Caco-2 (cell line): ENCODE measurements at regions not wholly inside any gene's neighbourhood (a gene's known extent, or its start where the extent isn't known, plus 50 kb on each side); places are given as distances from the start of the nearest gene placed in this dataset.

ENCODE experiments used
- BruUV-seq: library from RNA; stranded (reverse); fragments of 400-500 nt; replicated peaks from 2 replicates; lab custom pipeline; 2021; lab: Mats Ljungman, UMichigan
- CTCF ChIA-PET: fragments of 300-600 bp; sonication (Branson Sonifier 250); formaldehyde crosslinking; loops from one replicate; lab custom pipeline; 2022; ENCODE audit warnings: antibody characterized with exemption; lab: Charles Lee
- POLR2A ChIA-PET: fragments of 300-600 bp; sonication (Branson Sonifier 250); formaldehyde crosslinking; loops from one replicate; lab custom pipeline; 2022; ENCODE audit warnings: antibody characterized with exemption; lab: Charles Lee
- DNase-seq, 2 experiments: peaks; one replicate each; pipeline versions ENCODE4 v3.0.0 to v3.0.0-alpha.2; 2020 to 2022
- H3K27me3 ChIP-seq: replicated peaks from 2 replicates; pipeline ENCODE4 v1.6.0; 2011; ENCODE audit warnings: low read length; ENCODE audit not compliant: control insufficient read depth, insufficient read depth
- H3K36me3 ChIP-seq: 2 replicates; pipeline ENCODE4 v1.5.1; 2011; ENCODE audit warnings: low read length; ENCODE audit not compliant: control insufficient read depth, insufficient read depth
- H3K4me1 ChIP-seq: fragments of 250-450 bp; sonication (Bioruptor Pico); 2 replicates; pipeline ENCODE4 v1.5.1; 2020; ENCODE audit warnings: mild to moderate bottlenecking
- H3K4me3 ChIP-seq: 2 replicates; pipeline ENCODE4 v1.5.1; 2011; ENCODE audit warnings: low read depth, mild to moderate bottlenecking, control low read depth, low read length
- H3K9me3 ChIP-seq: fragments of 250-450 bp; sonication (Bioruptor Pico); 2 replicates; pipeline ENCODE4 v1.5.1; 2020; ENCODE audit warnings: mild to moderate bottlenecking, moderate library complexity
- H3K27ac Mint-ChIP-seq: one replicate; pipeline ENCODE4 v1.8.0; 2022; ENCODE audit warnings: mixed read lengths; ENCODE audit not compliant: unreplicated experiment
- H3K27me3 Mint-ChIP-seq: one replicate; pipeline ENCODE4 v1.8.0; 2022; ENCODE audit warnings: mixed read lengths; ENCODE audit not compliant: insufficient read depth, unreplicated experiment
- H3K36me3 Mint-ChIP-seq: one replicate; pipeline ENCODE4 v1.8.0; 2022; ENCODE audit warnings: mild to moderate bottlenecking, mixed read lengths; ENCODE audit not compliant: insufficient read depth, unreplicated experiment
- H3K4me1 Mint-ChIP-seq: one replicate; pipeline ENCODE4 v1.8.0; 2022; ENCODE audit warnings: low read depth, mixed read lengths; ENCODE audit not compliant: unreplicated experiment
- H3K4me3 Mint-ChIP-seq: one replicate; pipeline ENCODE4 v1.8.0; 2022; ENCODE audit warnings: mild to moderate bottlenecking, moderate library complexity, mixed read lengths; ENCODE audit not compliant: unreplicated experiment
- H3K9me3 Mint-ChIP-seq: one replicate; pipeline ENCODE4 v1.8.0; 2022; ENCODE audit warnings: mixed read lengths; ENCODE audit not compliant: unreplicated experiment
- intact Hi-C: fragments of 100-400 bp; cut with micrococcal nuclease; formaldehyde crosslinking; loops from one replicate; pipeline ENCODE4 v1.10.0; 2022; ENCODE audit not compliant: unreplicated experiment
- TF ChIP-seq, protein P1 (sequence below), 2 experiments: fragments of 200-600 bp in 1 of 2; IDR thresholded peaks; 1 replicate in 1 of 2; 2 replicates in 1 of 2; pipeline versions ENCODE4 v1.5.1 to v1.8.0; 2011 to 2022; ENCODE audit warnings: antibody characterized with exemption in 1 of 2, control low read depth in 1 of 2, inconsistent platforms in 1 of 2, low read depth in 1 of 2, low read length in 1 of 2, mild to moderate bottlenecking in 1 of 2, moderate library complexity in 1 of 2; ENCODE audit not compliant: insufficient read depth in 1 of 2, severe bottlenecking in 1 of 2, unreplicated experiment in 1 of 2

DNA sequence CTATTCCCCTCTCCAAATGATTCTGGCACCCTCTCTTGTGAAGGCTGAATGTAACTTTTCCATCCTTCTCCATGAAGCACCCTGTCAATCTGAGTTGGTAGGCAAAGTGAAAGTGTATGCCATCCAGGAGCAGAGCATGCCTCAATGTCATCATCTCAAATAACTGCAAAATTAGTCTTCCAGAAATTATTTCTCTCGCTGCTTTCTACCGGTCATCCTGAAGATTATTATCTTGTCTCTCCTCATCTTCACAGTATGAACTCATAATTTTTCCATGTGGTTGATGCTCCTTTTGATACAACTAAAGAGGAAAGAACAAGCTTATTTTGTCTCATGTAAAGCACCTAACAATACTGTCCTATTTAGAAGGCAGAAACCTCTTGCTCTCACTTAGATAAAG is 285.5 kb upstream of the PCDH7 start:
- H3K27ac Mint-ChIP-seq: no peak overlapping the region
- ChIA-PET CTCF (no interaction called here), POLR2A (no interaction called here)
- intact Hi-C loops: no loop called here
- H3K4me1 Mint-ChIP-seq: peaks cover 3% of the 10 kb centered on the region
- Histone ChIP-seq H3K27me3 (no peaks in the 10 kb centered on the region), H3K9me3 (no peaks in the 10 kb centered on the region), H3K36me3 (no peaks in the 10 kb centered on the region), H3K4me3 (no peak overlapping the region), H3K4me1 (no peaks in the 10 kb centered on the region)
- BruUV-seq: no TSS peak
- no peak overlapping the region for H3K4me3 Mint-ChIP-seq
- DNase-seq: no peak
- no peaks in the 10 kb centered on the region for H3K27me3 Mint-ChIP-seq
- no peaks in the 10 kb centered on the region for H3K9me3 Mint-ChIP-seq
- no peaks in the 10 kb centered on the region for H3K36me3 Mint-ChIP-seq
- TF ChIP-seq, protein P1, sequence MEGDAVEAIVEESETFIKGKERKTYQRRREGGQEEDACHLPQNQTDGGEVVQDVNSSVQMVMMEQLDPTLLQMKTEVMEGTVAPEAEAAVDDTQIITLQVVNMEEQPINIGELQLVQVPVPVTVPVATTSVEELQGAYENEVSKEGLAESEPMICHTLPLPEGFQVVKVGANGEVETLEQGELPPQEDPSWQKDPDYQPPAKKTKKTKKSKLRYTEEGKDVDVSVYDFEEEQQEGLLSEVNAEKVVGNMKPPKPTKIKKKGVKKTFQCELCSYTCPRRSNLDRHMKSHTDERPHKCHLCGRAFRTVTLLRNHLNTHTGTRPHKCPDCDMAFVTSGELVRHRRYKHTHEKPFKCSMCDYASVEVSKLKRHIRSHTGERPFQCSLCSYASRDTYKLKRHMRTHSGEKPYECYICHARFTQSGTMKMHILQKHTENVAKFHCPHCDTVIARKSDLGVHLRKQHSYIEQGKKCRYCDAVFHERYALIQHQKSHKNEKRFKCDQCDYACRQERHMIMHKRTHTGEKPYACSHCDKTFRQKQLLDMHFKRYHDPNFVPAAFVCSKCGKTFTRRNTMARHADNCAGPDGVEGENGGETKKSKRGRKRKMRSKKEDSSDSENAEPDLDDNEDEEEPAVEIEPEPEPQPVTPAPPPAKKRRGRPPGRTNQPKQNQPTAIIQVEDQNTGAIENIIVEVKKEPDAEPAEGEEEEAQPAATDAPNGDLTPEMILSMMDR (IDR thresholded peaks at IDR 0.05; ENCODE audit: insufficient read depth in 1 of 2, low read depth in 1 of 2, low read length in 1 of 2, severe bottlenecking in 1 of 2, unreplicated experiment in 1 of 2): no peak

DNA sequence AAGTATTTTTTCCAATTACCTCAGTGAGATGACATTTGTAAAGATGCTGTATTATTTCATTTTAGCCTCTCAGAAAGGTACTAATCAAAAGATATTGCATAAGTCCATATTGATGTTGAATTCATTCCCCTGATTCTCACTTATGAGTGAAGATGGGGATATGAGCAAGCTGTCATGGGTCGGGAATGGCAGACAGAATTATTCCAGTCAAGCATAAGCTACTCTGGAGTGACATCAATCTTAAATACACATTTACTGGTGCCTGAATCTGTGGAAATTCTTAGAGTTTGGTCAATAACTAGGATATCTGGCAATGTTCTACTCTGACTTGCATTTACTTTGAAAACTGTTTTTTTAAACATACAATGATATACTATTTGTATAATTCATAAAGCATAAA is 283.8 kb upstream of the PCDH7 start:
- H3K27me3 ChIP-seq: no peaks in the 10 kb centered on the region
- Mint-ChIP-seq H3K27me3 (no peaks in the 10 kb centered on the region), H3K27ac (no peak overlapping the region), H3K9me3 (no peaks in the 10 kb centered on the region), H3K36me3 (no peaks in the 10 kb centered on the region), H3K4me3 (no peak overlapping the region), H3K4me1 (peaks cover 9% of the 10 kb centered on the region)
- intact Hi-C loops: no loop called here
- TF ChIP-seq, protein P1 (IDR thresholded peaks at IDR 0.05; ENCODE audit: insufficient read depth in 1 of 2, low read depth in 1 of 2, low read length in 1 of 2, severe bottlenecking in 1 of 2, unreplicated experiment in 1 of 2): no peak
- no peak overlapping the region for H3K4me3 ChIP-seq
- ChIA-PET POLR2A (no interaction called here), CTCF (no interaction called here)
- no TSS peak for BruUV-seq
- no peaks in the 10 kb centered on the region for H3K4me1 ChIP-seq
- no peak for DNase-seq
- H3K9me3 ChIP-seq: no peaks in the 10 kb centered on the region
- no peaks in the 10 kb centered on the region for H3K36me3 ChIP-seq

- Mint-ChIP-seq H3K4me1 (peaks cover 9% of the 10 kb centered on the region), H3K36me3 (no peaks in the 10 kb centered on the region), H3K4me3 (no peak overlapping the region), H3K9me3 (no peaks in the 10 kb centered on the region), H3K27ac (no peak overlapping the region), H3K27me3 (no peaks in the 10 kb centered on the region)
- DNase-seq: no peak
- BruUV-seq: no TSS peak
- H3K4me3 ChIP-seq: no peak overlapping the region
- CTCF ChIA-PET: no interaction called here
- intact Hi-C loops: no loop called here
- H3K9me3 ChIP-seq: no peaks in the 10 kb centered on the region
- TF ChIP-seq, protein P1 (IDR thresholded peaks at IDR 0.05; ENCODE audit: insufficient read depth in 1 of 2, low read depth in 1 of 2, low read length in 1 of 2, severe bottlenecking in 1 of 2, unreplicated experiment in 1 of 2): no peak
- H3K36me3 ChIP-seq: no peaks in the 10 kb centered on the region
- H3K4me1 ChIP-seq: no peaks in the 10 kb centered on the region
- no peaks in the 10 kb centered on the region for H3K27me3 ChIP-seq
- POLR2A ChIA-PET: no interaction called here
Observed at GRCh38 chr4:30437316-30437715, 282.9 kb upstream of the PCDH7 start.
